ENCODE measurements at regions not wholly inside any gene's neighbourhood (a gene's known extent, or its start where the extent isn't known, plus 50 kb on each side); places are given as distances from the start of the nearest gene placed in this dataset.
"Not testable (repeated sequence)": the region's sequence is repeated elsewhere in the genome, so short reads cannot be mapped to it uniquely, and the experiment has no call there.

GRCh38 chr5:158602981-158603380, 496.7 kb downstream of the EBF1 start:
- DNase-seq: no peak

GRCh38 chr5:158601118-158601517, 498.6 kb downstream of the EBF1 start:
- DNase-seq: no peak

- no peak for DNase-seq
Measured at GRCh38 chr5:158600679-158601078, 499.0 kb downstream of the EBF1 start.

GRCh38 chr5:158599157-158599556, 500.6 kb downstream of the EBF1 start:
- DNase-seq: no peak

GRCh38 chr5:158594595-158595242, 505.0 kb downstream of the EBF1 start:
- no peak for DNase-seq

- no peak for DNase-seq
Measured at GRCh38 chr5:158593925-158594324, 505.8 kb downstream of the EBF1 start.

- DNase-seq: peak; percentile 53
Measured at GRCh38 chr5:158591301-158591863, 508.3 kb downstream of the EBF1 start.

GRCh38 chr5:158590746-158591300, 508.9 kb downstream of the EBF1 start:
- no peak for DNase-seq

- no peak for DNase-seq
Measured at GRCh38 chr5:158589939-158590338, 509.8 kb downstream of the EBF1 start.

- no peak for DNase-seq
Measured at GRCh38 chr5:158588617-158589016, 511.1 kb downstream of the EBF1 start.

GRCh38 chr5:158586054-158586453, 513.7 kb downstream of the EBF1 start:
- no peak for DNase-seq

GRCh38 chr5:158582669-158583068, 517.0 kb downstream of the EBF1 start:
- not testable (repeated sequence) for DNase-seq

GRCh38 chr5:158573829-158574228, 525.9 kb downstream of the EBF1 start:
- no peak for DNase-seq

- no peak for DNase-seq
Measured at GRCh38 chr5:158570502-158570901, 529.2 kb downstream of the EBF1 start.

- DNase-seq: no peak
Measured at GRCh38 chr5:158569534-158569933, 530.2 kb downstream of the EBF1 start.

- DNase-seq: no peak
Measured at GRCh38 chr5:158565017-158565789, 534.5 kb downstream of the EBF1 start.

- DNase-seq: no peak
Measured at GRCh38 chr5:158563760-158564390, 535.8 kb downstream of the EBF1 start.

GRCh38 chr5:158561562-158562190, 538.0 kb downstream of the EBF1 start:
- DNase-seq: no peak

- DNase-seq: no peak
Measured at GRCh38 chr5:158560170-158560569, 539.5 kb downstream of the EBF1 start.

- DNase-seq: no peak
Measured at GRCh38 chr5:158559643-158560042, 540.1 kb downstream of the EBF1 start.

- DNase-seq: no peak
Measured at GRCh38 chr5:158559066-158559465, 540.6 kb downstream of the EBF1 start.

- DNase-seq: no peak
Measured at GRCh38 chr5:158553962-158554336, 545.8 kb downstream of the EBF1 start.
